NCI-H1105 treated with DMSO at 0.1 percent for 48 hours (cell line): ENCODE measurements at regions not wholly inside any gene's neighbourhood (a gene's known extent, or its start where the extent isn't known, plus 50 kb on each side); places are given as distances from the start of the nearest gene placed in this dataset.
A peak's percentile ranks its signal among the peaks of the same experiment; 100 is the strongest.
"Not testable (repeated sequence)": the region's sequence is repeated elsewhere in the genome, so short reads cannot be mapped to it uniquely, and the experiment has no call there.

Experiments
- DNase-seq: peaks from one replicate; lab custom pipeline; 2025; lab: John Stamatoyannopoulos, UW

GRCh38 chr12:127162307-127162706 is 1104.7 kb upstream of the TMEM132C start:
- no peak for DNase-seq

DNA sequence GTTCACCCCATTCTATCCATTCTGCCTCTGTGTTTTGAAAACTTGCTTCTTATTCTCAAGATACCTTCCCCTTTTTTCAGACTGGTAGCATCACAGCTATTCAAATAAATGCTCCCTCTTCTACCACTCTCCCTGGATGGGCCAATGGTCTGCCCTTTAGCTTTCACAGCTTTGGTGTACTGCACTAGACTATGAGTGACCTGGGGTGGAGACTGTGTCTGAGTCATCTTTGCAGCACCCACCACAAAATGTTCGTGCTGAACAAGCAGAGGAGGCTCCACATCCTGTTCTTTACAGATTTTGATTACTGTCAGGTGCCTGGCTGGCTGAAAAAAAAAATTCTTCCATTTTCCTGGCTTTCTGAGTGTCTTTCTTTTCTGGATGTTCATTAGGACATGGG is 1104.1 kb upstream of the TMEM132C start:
- no peak for DNase-seq

DNA sequence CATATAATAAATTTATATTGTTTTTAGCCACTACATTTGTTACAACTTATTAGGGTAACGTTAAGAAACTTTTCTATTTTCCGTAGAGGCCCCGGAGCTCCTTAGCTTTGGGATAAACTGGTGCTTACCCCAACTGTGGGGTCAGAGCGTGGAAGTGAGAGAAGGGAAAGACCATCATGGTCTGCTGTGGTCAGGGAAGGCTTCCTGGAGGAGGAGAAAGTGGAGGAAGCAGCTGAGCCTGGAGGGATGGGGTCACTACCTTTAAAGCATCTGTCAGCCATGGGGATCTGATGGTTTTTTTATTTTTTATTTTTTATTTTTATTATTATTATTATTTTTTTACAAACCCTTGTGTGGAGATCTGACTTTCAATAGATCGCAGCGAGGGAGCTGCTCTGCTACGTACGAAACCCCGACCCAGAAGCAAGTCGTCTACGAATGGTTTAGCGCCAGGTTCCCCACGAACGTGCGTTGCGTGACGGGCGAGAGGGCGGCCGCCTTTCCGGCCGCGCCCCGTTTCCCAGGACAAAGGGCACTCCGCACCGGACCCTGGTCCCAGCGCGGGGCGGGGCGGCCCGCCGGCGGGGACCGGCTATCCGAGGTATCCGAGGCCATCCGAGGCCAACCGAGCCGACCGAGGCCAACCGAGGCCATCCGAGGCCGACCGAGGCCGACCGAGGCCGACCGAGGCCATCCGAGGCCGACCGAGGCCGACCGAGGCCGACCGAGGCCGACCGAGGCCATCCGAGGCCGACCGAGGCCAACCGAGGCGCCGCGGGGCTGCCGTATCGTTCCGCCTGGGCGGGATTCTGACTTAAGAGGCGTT is 1101.2 kb upstream of the TMEM132C start:
- peak; percentile 78 for DNase-seq

DNA sequence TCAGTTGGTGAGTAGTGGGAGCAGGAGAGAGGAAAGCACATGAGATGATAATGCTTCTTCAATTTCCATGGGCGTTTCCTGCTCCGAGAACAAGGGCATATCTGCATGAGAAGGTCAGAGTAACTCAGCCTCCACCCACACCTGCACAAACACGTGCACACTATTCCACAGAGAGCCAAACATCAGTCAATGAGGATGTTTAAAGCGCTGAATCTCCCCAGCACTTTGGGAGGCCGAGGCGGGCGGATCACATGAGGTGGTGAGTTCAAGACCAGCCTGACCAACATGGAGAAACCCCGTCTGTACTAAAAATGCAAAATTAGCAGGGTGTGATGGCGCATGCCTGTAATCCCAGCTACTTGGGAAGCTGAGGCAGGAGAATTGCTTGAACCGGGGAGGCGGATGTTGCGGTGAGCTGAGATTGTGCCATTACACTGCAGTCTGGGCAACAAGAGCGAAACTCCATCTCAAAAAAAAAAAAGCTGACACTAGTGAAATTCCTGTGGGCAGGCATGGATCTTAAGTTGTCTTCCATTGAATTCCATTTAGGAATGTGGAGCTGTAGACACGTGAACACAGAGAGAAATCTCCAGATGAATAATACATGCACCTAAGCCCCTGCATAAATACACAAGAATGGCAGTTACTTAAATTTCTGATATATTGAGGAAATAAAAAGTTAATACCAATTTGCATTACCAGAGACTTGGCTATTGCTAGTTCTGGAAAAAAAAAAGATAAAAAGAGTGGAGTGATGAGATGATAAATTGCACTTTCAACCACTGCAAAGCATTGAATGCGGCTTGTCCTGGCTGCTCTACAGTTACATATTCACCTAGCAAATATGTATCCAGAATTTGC is 1097.4 kb upstream of the TMEM132C start:
- DNase-seq, result no peak

- DNase-seq, result no peak
Measured at GRCh38 chr12:127170226-127171180, 1096.5 kb upstream of the TMEM132C start.

DNA sequence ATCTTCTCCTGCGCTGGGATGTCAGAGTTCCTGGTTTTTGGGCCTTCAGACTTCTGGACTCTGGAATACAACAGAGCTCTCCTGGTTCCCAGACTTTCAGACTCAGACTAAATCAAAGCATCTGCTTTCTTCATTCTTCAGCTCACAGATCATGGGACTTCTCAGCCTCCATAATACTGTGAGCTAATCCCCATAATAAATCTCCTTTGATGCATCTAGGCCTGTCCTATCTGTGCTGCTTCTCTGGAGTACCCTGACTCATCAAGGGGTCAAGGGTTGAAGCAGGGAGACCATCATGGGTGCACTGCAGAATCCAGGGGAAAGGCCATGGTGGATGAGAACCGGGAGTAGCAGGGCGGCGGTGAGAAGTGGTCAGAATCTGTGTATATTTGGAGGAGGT is 1094.1 kb upstream of the TMEM132C start:
- no peak for DNase-seq

DNA sequence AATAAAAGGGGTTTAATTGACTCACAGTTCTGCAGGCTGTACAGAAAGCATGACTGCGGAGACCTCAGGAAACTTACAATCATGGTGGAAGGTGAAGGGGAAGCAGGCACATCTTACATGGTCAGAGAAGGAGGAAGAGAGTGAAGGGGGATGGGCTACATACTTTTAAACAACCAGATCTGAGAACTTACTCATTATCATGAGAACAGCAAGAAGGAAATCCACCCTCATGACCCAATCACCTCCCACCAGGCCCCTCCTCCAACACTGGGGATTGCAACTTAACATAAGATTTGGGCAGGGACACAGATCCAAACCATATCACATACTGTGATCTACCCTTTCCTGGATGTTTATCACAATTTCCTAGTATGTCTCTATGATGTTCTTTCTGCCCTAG is 1093.0 kb upstream of the TMEM132C start:
- DNase-seq, result not testable (repeated sequence)

DNA sequence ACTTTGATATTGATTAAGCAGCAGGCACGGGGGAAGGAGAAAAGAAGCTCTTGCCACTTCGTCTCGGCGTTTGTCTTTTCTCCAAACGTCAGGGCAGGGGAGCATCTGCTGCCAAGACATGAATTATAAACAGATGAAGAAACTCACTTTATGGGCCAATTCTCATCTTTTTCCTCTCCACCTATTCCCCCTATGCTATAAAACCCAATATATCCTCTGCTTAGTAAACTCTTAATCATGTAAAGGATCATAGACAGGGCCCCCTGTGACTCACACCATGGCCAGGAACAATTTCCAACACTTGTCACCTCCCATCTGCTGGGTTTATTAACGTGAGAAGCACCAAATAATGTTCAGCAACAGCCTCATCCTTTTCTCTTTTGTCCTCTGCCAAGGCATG is 1092.1 kb upstream of the TMEM132C start:
- no peak for DNase-seq

DNA sequence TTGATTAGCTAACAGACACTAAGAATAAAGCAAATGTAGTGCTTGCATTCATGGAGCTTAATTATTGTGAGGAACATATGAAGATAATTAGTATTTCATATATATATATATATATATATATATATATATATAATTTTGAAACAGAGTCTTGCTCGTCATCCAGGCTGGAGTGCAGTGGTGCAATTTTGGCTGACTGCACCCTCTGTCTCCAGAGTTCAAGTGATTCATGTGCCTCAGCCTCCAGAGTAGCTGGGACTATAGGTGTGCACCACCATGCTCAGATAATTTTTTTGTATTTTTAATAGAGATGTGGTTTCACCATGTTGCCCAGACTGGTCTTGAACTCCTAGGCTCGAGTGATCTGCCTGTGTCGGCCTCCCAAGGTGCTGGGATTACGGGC is 1091.6 kb upstream of the TMEM132C start:
- no peak for DNase-seq

- DNase-seq, result no peak
Measured at GRCh38 chr12:127176804-127177203, 1090.2 kb upstream of the TMEM132C start.

- DNase-seq, result no peak
Measured at GRCh38 chr12:127178052-127178451, 1088.9 kb upstream of the TMEM132C start.

DNA sequence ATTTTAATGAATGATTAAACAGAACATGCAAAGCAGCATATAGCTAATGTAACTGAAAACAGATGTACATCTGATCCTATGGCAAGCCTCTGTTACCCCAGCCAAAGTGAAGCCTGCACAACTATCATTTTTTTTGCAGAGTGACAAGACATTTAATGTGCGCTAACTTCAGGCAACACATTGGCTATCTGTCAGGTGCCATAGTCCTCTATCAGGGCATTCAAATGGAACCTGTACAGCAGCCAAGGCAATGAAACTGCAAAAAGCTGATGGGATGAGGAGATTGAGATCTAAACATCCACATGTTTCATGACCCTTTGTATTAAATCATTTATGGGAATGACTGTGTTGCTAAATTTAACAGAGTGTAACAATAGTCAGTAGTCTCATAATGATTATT is 1088.5 kb upstream of the TMEM132C start:
- DNase-seq, result no peak

GRCh38 chr12:127179176-127179575 is 1087.8 kb upstream of the TMEM132C start:
- no peak for DNase-seq

GRCh38 chr12:127182018-127182417 is 1085.0 kb upstream of the TMEM132C start:
- DNase-seq, result no peak

DNA sequence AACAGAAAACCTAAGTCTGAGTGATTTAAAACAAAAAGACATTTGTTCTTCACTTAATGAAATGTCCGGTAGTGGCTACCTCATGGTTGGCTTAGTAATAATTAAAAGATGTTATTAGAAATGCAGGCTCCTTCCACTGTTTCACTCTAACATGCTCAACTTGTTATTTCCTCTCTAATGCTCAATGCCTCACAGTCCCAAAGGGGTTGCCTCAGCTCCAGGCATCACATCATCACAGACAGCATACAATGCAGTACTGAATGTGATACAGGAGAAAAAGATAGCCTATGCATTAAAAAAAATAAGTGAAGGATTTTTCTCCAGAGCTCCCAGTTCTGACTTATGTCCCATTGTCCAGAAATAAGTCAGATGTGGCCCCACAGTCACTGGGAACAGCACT is 1077.0 kb upstream of the TMEM132C start:
- DNase-seq, result no peak

DNA sequence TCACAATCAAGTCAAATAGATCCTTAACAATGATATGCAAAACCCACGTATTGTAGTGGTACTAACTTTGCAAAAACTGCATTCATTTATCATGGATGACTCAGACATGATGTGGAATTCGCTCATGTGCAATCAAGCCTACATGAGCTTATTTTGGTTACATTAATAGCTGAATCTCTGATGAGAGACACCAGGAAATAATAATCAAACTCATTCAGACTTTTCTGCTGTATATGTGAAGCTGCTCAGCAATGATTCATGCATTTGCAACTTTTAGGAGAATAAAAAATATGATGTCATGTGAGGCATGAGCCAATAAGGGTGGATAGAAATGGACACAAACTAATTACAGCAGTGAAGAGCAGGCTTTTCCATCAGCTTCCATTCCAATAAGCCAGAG is 1075.8 kb upstream of the TMEM132C start:
- no peak for DNase-seq

- no peak for DNase-seq
Measured at GRCh38 chr12:127192391-127192790, 1074.6 kb upstream of the TMEM132C start.

- DNase-seq, result no peak
Measured at GRCh38 chr12:127193341-127193740, 1073.6 kb upstream of the TMEM132C start.

DNA sequence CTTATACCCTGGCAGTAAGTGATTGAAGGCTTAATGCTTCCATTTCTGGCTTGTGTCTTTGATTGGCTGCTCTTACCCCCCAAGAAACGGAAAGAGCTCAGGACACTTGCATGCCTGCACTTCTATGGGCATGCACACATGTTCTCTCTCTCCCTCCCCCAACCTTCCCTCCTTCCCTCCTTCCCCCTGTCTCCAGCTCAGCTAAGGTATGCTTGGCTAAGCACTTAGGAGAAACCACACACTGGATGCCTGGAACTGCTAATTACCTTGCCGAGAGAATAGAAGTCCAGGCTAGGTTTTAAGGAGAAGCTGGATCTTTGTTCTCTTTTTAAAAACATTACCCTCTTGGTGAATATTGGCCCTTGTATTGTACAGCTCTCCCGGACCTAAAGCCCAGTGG is 1072.8 kb upstream of the TMEM132C start:
- DNase-seq, result no peak

DNA sequence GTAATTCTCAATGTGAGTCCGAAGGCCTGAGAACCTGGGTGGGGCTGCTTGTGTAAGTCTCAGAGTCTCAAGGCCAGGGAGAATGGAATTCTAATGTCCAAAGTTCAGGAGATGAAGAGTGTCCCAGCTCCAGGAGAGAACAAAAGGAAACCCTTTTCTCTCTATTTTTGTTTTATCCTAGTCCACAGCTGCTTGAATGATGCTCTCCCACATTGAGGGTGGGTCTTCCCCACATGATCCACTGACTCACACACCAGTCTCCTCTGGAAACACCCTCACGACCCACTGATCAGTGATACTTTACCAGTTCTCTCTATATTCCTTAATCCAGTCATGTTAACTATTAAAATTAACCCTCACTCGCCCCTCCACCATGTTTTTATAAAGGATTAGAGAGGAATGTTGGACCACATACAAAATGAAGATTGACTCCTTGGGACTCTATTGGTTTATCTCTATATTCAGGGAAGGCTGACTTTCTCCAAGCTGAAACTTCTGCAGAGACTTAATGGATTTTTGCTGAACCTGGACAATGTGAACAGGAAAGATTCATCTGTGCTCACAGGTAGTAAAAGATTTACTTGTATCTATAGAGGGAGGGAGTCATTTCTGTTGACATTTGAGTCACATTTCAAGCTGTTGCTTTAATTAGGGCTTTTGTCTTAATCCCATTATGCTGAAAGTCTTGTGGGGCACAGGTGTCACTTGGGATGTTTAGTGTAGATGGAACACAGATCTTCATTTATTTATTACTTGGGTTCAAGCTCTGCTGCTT is 1061.0 kb upstream of the TMEM132C start:
- DNase-seq, result no peak

DNA sequence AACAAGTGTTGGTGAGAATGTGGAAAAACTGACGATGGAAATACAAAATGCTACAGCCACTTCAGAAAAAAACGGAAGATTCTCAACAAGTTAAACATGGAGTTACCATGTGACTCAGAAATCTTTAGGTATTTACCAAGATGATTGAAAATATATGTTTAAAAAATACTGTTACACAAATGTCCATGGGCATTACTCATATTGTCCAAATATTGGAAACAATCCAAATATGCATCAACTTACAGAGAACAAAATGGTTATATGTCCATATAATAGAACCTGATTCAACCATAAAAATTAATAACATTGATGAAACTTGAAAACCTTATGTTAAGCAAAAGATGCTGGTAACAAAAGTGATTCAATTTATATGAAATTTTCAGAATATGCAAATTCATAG is 1057.7 kb upstream of the TMEM132C start:
- no peak for DNase-seq
